ENCODE measurements at regions not wholly inside any gene's neighbourhood (a gene's known extent, or its start where the extent isn't known, plus 50 kb on each side); places are given as distances from the start of the nearest gene placed in this dataset.

DNA sequence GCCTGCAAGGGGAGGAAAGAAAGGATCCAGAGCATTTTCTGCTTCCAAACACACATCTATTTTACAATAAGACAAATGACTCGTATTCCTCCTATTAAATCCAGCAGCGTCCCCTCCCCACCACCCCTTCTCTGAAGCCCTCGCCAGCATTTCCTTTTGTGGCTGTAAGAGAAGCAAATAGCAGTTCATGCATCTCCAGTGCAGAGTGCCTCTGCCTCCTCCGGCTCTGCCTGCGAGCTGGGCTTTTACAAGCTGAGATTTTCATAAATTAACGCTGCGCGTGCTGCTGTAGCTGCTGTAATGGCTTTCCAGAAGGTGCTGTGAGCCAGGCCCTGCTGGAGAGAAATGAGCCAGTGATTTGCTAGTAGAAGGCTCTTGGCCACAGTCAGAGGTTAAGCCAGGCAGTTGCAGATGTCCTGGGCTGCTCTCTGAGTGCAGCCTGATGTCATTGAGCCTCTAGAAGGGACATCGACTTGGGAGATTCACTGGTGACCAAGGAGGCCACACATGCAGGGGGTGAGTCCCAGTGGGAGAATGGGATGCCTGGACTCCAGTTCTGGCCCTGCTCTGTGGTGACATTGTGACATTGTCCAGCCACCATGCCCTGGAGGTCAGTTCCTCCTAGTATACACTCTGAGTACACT, 134.5 kb upstream of the NAV2 start:
- TF ChIP-seq, protein P1, sequence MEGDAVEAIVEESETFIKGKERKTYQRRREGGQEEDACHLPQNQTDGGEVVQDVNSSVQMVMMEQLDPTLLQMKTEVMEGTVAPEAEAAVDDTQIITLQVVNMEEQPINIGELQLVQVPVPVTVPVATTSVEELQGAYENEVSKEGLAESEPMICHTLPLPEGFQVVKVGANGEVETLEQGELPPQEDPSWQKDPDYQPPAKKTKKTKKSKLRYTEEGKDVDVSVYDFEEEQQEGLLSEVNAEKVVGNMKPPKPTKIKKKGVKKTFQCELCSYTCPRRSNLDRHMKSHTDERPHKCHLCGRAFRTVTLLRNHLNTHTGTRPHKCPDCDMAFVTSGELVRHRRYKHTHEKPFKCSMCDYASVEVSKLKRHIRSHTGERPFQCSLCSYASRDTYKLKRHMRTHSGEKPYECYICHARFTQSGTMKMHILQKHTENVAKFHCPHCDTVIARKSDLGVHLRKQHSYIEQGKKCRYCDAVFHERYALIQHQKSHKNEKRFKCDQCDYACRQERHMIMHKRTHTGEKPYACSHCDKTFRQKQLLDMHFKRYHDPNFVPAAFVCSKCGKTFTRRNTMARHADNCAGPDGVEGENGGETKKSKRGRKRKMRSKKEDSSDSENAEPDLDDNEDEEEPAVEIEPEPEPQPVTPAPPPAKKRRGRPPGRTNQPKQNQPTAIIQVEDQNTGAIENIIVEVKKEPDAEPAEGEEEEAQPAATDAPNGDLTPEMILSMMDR (IDR thresholded peaks at IDR 0.05; ENCODE audit: insufficient read depth, low read length), result no peak
- TF ChIP-seq, protein P2, sequence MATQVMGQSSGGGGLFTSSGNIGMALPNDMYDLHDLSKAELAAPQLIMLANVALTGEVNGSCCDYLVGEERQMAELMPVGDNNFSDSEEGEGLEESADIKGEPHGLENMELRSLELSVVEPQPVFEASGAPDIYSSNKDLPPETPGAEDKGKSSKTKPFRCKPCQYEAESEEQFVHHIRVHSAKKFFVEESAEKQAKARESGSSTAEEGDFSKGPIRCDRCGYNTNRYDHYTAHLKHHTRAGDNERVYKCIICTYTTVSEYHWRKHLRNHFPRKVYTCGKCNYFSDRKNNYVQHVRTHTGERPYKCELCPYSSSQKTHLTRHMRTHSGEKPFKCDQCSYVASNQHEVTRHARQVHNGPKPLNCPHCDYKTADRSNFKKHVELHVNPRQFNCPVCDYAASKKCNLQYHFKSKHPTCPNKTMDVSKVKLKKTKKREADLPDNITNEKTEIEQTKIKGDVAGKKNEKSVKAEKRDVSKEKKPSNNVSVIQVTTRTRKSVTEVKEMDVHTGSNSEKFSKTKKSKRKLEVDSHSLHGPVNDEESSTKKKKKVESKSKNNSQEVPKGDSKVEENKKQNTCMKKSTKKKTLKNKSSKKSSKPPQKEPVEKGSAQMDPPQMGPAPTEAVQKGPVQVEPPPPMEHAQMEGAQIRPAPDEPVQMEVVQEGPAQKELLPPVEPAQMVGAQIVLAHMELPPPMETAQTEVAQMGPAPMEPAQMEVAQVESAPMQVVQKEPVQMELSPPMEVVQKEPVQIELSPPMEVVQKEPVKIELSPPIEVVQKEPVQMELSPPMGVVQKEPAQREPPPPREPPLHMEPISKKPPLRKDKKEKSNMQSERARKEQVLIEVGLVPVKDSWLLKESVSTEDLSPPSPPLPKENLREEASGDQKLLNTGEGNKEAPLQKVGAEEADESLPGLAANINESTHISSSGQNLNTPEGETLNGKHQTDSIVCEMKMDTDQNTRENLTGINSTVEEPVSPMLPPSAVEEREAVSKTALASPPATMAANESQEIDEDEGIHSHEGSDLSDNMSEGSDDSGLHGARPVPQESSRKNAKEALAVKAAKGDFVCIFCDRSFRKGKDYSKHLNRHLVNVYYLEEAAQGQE (IDR thresholded peaks at IDR 0.05; ENCODE audit: insufficient replicate concordance, low read depth), result no peak
- TF ChIP-seq POLR2AphosphoS5 (IDR thresholded peaks at IDR 0.05; ENCODE audit: low read depth) (no peak), GABPA (IDR thresholded peaks at IDR 0.05; ENCODE audit: low read depth) (no peak), SPI1 (IDR thresholded peaks at IDR 0.05; ENCODE audit: borderline replicate concordance, low read depth) (no peak)

All from HL-60 (cell line).